Psoas muscle (tissue), 7 donors: ENCODE measurements at regions not wholly inside any gene's neighbourhood (a gene's known extent, or its start where the extent isn't known, plus 50 kb on each side); places are given as distances from the start of the nearest gene placed in this dataset.

Experiments
- ATAC-seq, 4 donors: fragments of 200-7000 bp; cut with Tn5 transposase; one replicate each; pipeline ENCODE4 v1.9.1; 2020; ENCODE audit warnings: moderate library complexity in 3 of 4, mild to moderate bottlenecking in 2 of 4
- DNase-seq, 2 donors: peaks; one replicate each; pipeline ENCODE4 v3.0.0-alpha.2; 2020
- H3K27ac ChIP-seq: fragments of 200-600 bp; one replicate; pipeline ENCODE4 v1.8.0; 2022
- H3K27me3 ChIP-seq, 3 donors: fragments of 200-600 bp in 1 of 3; one replicate each; pipeline versions ENCODE4 v1.6.1 to v1.8.0; 2013 to 2022; ENCODE audit warnings: low read length in 2 of 3, mild to moderate bottlenecking in 2 of 3, moderate library complexity in 1 of 3; ENCODE audit not compliant: insufficient read depth in 3 of 3
- H3K36me3 ChIP-seq, 2 donors: fragments of 200-600 bp in 1 of 2; one replicate each; pipeline versions ENCODE4 v1.6.1 to v1.8.0; 2013 to 2022; ENCODE audit warnings: low read depth in 1 of 2, mild to moderate bottlenecking in 1 of 2, moderate library complexity in 1 of 2; ENCODE audit not compliant: insufficient read depth in 1 of 2
- H3K4me1 ChIP-seq: fragments of 200-600 bp; one replicate; pipeline ENCODE4 v1.8.0; 2022
- H3K4me3 ChIP-seq: fragments of 200-600 bp; one replicate; pipeline ENCODE4 v1.8.0; 2022; ENCODE audit warnings: mild to moderate bottlenecking
- H3K9me3 ChIP-seq: fragments of 200-600 bp; one replicate; pipeline ENCODE4 v1.8.0; 2022
- WGBS, 3 donors: extraction: QIAGEN DNeasy Blood & Tissue Kit; methylation state at CpG; one replicate each; pipeline versions ENCODE4 v1.1.6 to v1.1.7; 2013; 5-methylcytosine and 5-hydroxymethylcytosine counted together
- intact Hi-C, 2 donors: fragments of 100-400 bp; cut with DNase I; formaldehyde crosslinking; loops; one replicate each; pipeline versions ENCODE4 v1.11.0 to v1.14.2; 2022
- TF ChIP-seq, protein P1 (sequence below): fragments of 200-600 bp; IDR thresholded peaks from one replicate; pipeline ENCODE4 v1.8.0; 2022; ENCODE audit warnings: antibody characterized with exemption
- donor health status: healthy with polysubstance abuse.
- donor health status: DM: no; HTN: no; CAD: no; lungs with moderate emphysema.
- donor health status: Bipolar disorder and iron deficiency.
- donor health status: healthy.
- donor health status: DM: yes; HTN: yes; CAD: no.
- donor health status: DM: no; HTN: no; CAD: no.
- donor health status: DM: yes; HTN: yes; CAD: no.

GRCh38 chr14:61211476-61212255 is 69.5 kb downstream of the TMEM30B start:
- intact Hi-C loops: no loop called here
- ATAC-seq (no peak), DNase-seq (no peak)
- H3K27ac ChIP-seq: peak overlapping the region; percentile 39
- no peaks in the 10 kb centered on the region for H3K27me3 ChIP-seq
- no peak overlapping the region for H3K4me3 ChIP-seq
- 70 to 79% (median 71%) methylated on average over 9 of the region's 9 CpGs for WGBS, 3 donors
- no peaks in the 10 kb centered on the region for H3K36me3 ChIP-seq
- no peaks in the 10 kb centered on the region for H3K9me3 ChIP-seq
- peaks cover 7% of the 10 kb centered on the region for H3K4me1 ChIP-seq
- TF ChIP-seq, protein P1, sequence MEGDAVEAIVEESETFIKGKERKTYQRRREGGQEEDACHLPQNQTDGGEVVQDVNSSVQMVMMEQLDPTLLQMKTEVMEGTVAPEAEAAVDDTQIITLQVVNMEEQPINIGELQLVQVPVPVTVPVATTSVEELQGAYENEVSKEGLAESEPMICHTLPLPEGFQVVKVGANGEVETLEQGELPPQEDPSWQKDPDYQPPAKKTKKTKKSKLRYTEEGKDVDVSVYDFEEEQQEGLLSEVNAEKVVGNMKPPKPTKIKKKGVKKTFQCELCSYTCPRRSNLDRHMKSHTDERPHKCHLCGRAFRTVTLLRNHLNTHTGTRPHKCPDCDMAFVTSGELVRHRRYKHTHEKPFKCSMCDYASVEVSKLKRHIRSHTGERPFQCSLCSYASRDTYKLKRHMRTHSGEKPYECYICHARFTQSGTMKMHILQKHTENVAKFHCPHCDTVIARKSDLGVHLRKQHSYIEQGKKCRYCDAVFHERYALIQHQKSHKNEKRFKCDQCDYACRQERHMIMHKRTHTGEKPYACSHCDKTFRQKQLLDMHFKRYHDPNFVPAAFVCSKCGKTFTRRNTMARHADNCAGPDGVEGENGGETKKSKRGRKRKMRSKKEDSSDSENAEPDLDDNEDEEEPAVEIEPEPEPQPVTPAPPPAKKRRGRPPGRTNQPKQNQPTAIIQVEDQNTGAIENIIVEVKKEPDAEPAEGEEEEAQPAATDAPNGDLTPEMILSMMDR: no peak

- Histone ChIP-seq H3K9me3 (no peaks in the 10 kb centered on the region), H3K4me3 (peak overlapping the region; percentile 45), H3K36me3 (no peaks in the 10 kb centered on the region), H3K4me1 (peaks cover 25% of the 10 kb centered on the region), H3K27me3 (no peaks in the 10 kb centered on the region), H3K27ac (peak overlapping the region; percentile 92)
- peak; percentile 88 to 95 (median 92) for ATAC-seq
- WGBS, 3 donors: 19 to 23% (median 21%) methylated on average over 10 of the region's 10 CpGs
- intact Hi-C loops: loop anchor here (5.0 to 10.0 kb wide), 2 partner anchors 81 to 478 kb away; partner anchors contain the start of gene SIX4 (in 1 of the 2)
- DNase-seq: no peak
- TF ChIP-seq, protein P1: no peak
These were observed 77.9 kb downstream of the TMEM30B start for GRCh38 chr14:61203081-61203753.

GRCh38 chr14:61202124-61202523 is 79.0 kb downstream of the TMEM30B start:
- Histone ChIP-seq H3K4me1 (peaks cover 25% of the 10 kb centered on the region), H3K9me3 (no peaks in the 10 kb centered on the region), H3K36me3 (no peaks in the 10 kb centered on the region), H3K27ac (peak overlapping the region; percentile 92), H3K4me3 (no peak overlapping the region), H3K27me3 (no peaks in the 10 kb centered on the region)
- ATAC-seq (peak in 3 of 4 donors; percentile 0 to 14 (median 3)), DNase-seq (no peak)
- TF ChIP-seq, protein P1: no peak
- 87 to 93% (median 87%) methylated on average over 3 of the region's 3 CpGs for whole genome bisulfite sequencing, 3 donors
- intact Hi-C loops: loop anchor here (5.0 to 10.0 kb wide), 2 partner anchors 80 to 477 kb away; partner anchors contain the start of gene SIX4 (in 1 of the 2)

DNA sequence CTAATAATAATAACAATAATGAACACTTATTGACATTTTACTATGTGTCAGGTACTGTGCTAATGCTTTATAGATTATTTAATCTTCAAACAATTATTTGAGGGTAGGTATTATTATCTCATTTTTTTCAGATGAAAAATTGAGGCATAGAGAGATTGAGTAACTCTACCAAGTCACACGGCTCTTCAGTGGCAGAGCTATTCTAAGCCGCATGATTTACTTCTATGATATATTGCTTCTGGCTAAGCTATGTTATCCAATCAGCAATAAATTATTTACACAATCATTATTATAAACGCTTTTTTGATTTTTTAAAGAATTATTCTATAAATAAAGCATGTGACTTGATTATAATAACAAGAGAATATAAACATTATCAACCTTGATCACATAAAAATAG is 80.0 kb downstream of the TMEM30B start:
- TF ChIP-seq, protein P1: no peak
- Histone ChIP-seq H3K9me3 (no peaks in the 10 kb centered on the region), H3K27me3 (no peaks in the 10 kb centered on the region), H3K27ac (peak overlapping the region; percentile 92), H3K4me1 (peaks cover 25% of the 10 kb centered on the region), H3K4me3 (no peak overlapping the region), H3K36me3 (no peaks in the 10 kb centered on the region)
- WGBS, 3 donors: 24 to 41% (median 34%) methylated on average over 3 of the region's 3 CpGs
- DNase-seq: no peak
- ATAC-seq: peak; percentile 35 to 74 (median 58)
- intact Hi-C loops: loop anchor here (5.0 to 10.0 kb wide), 2 partner anchors 79 to 476 kb away; partner anchors contain the start of gene SIX4 (in 1 of the 2)
